ENCODE measurements at regions not wholly inside any gene's neighbourhood (a gene's known extent, or its start where the extent isn't known, plus 50 kb on each side); places are given as distances from the start of the nearest gene placed in this dataset.

GRCh38 chr1:209262631-209263030 lies 320.9 kb upstream of the CAMK1G start:
- Histone ChIP-seq H3K27ac (no peak overlapping the region), H3K9me3 (peaks cover 0 to 5% (median under 1%) of the 10 kb centered on the region in 4 donors), H3K4me3 (no peak overlapping the region), H3K4me1 (peaks cover 0 to 21% (median 7%) of the 10 kb centered on the region in 4 donors), H3K27me3 (no peaks in the 10 kb centered on the region), H3K36me3 (no peaks in the 10 kb centered on the region)
- WGBS, 2 donors = 85 to 89% methylated on average over 1 of the region's 1 CpG
- DNase-seq = no peak
- TF ChIP-seq POLR2AphosphoS5 (IDR thresholded peaks at IDR 0.05) (no peak), EP300 (IDR thresholded peaks at IDR 0.05) (no peak), POLR2A (IDR thresholded peaks at IDR 0.05) (no peak)
- intact Hi-C loops (cut with DNase I) = no loop called here

GRCh38 chr1:209265301-209265700 lies 318.2 kb upstream of the CAMK1G start:
- peak overlapping the region in 2 of 4 donors; percentile 28 to 37 for H3K27ac ChIP-seq
- no peak for TF ChIP-seq EP300 (IDR thresholded peaks at IDR 0.05)
- TF ChIP-seq POLR2AphosphoS5 (IDR thresholded peaks at IDR 0.05) = no peak
- TF ChIP-seq CTCF (IDR thresholded peaks at IDR 0.05) = no peak
- no peak for TF ChIP-seq POLR2A (IDR thresholded peaks at IDR 0.05)
- H3K4me1 ChIP-seq = peaks cover 0 to 21% (median 7%) of the 10 kb centered on the region in 4 donors
- H3K4me3 ChIP-seq = no peak overlapping the region
- H3K27me3 ChIP-seq = no peaks in the 10 kb centered on the region
- intact Hi-C loops (cut with DNase I) = loop anchor here (5.0 kb wide), 1 partner anchor 87 kb away; no protein-coding TSS in a partner anchor
- DNase-seq = no peak
- 72 to 74% methylated on average over 7 of the region's 7 CpGs for WGBS, 2 donors
- H3K9me3 ChIP-seq = no peaks in the 10 kb centered on the region
- no peaks in the 10 kb centered on the region for H3K36me3 ChIP-seq

- 21 to 47% methylated on average over 5 of the region's 5 CpGs for WGBS, 2 donors
- Histone ChIP-seq H3K27ac (peak overlapping the region in 2 of 4 donors; percentile 37 to 48), H3K4me1 (peaks cover 0 to 21% (median 7%) of the 10 kb centered on the region in 4 donors), H3K36me3 (no peaks in the 10 kb centered on the region), H3K4me3 (no peak overlapping the region), H3K9me3 (no peaks in the 10 kb centered on the region), H3K27me3 (no peaks in the 10 kb centered on the region)
- intact Hi-C loops (cut with DNase I) = loop anchor here (5.0 kb wide), 1 partner anchor 86 kb away; no protein-coding TSS in a partner anchor
- peak in 3 of 4 donors; percentile 22 to 60 (median 60) for TF ChIP-seq POLR2AphosphoS5 (IDR thresholded peaks at IDR 0.05)
- peak in 1 of 4 donors; percentile 40 for TF ChIP-seq EP300 (IDR thresholded peaks at IDR 0.05)
- TF ChIP-seq POLR2A (IDR thresholded peaks at IDR 0.05) = no peak
- DNase-seq = no peak
Measured at GRCh38 chr1:209266590-209267205, 316.8 kb upstream of the CAMK1G start.

- Histone ChIP-seq H3K27me3 (no peaks in the 10 kb centered on the region), H3K4me3 (no peak overlapping the region), H3K27ac (peak overlapping the region in 1 of 4 donors; percentile 37), H3K9me3 (no peaks in the 10 kb centered on the region), H3K36me3 (no peaks in the 10 kb centered on the region), H3K4me1 (peaks cover 0 to 21% (median 7%) of the 10 kb centered on the region in 4 donors)
- DNase-seq = no peak
- WGBS, 2 donors = 70 to 90% methylated on average over 2 of the region's 2 CpGs
- intact Hi-C loops (cut with DNase I) = loop anchor here (5.0 kb wide), 1 partner anchor 84 kb away; no protein-coding TSS in a partner anchor
- TF ChIP-seq EP300 (IDR thresholded peaks at IDR 0.05) (no peak), CTCF (IDR thresholded peaks at IDR 0.05) (no peak)
Measured at GRCh38 chr1:209267968-209268367, 315.5 kb upstream of the CAMK1G start.

GRCh38 chr1:209268479-209268878 lies 315.0 kb upstream of the CAMK1G start:
- WGBS, 2 donors = 19 to 46% methylated on average over 1 of the region's 1 CpG
- intact Hi-C loops (cut with DNase I) = loop anchor here (5.0 kb wide), 1 partner anchor 84 kb away; no protein-coding TSS in a partner anchor
- no peaks in the 10 kb centered on the region for H3K9me3 ChIP-seq
- H3K36me3 ChIP-seq = no peaks in the 10 kb centered on the region
- H3K4me3 ChIP-seq = no peak overlapping the region
- peaks cover 0 to 21% (median 7%) of the 10 kb centered on the region in 4 donors for H3K4me1 ChIP-seq
- TF ChIP-seq CTCF (IDR thresholded peaks at IDR 0.05) (no peak), POLR2AphosphoS5 (IDR thresholded peaks at IDR 0.05) (no peak), POLR2A (IDR thresholded peaks at IDR 0.05) (no peak), EP300 (IDR thresholded peaks at IDR 0.05) (no peak)
- no peak overlapping the region for H3K27ac ChIP-seq
- no peaks in the 10 kb centered on the region for H3K27me3 ChIP-seq
- no peak for DNase-seq

Data from sigmoid colon (tissue), 6 donors.